AG09319 (cell line): ENCODE measurements at regions not wholly inside any gene's neighbourhood (a gene's known extent, or its start where the extent isn't known, plus 50 kb on each side); places are given as distances from the start of the nearest gene placed in this dataset.

Experiments
- DNase-seq: peaks from one replicate; pipeline ENCODE4 v3.0.0-alpha.2; 2010; ENCODE audit warnings: low read depth; ENCODE audit errors: extremely low read depth
- TF ChIP-seq, protein P1 (sequence below): IDR thresholded peaks from 2 replicates; pipeline ENCODE4 v1.5.1; 2011; ENCODE audit warnings: low read depth, mild to moderate bottlenecking, inconsistent platforms, low read length, moderate library complexity

DNA sequence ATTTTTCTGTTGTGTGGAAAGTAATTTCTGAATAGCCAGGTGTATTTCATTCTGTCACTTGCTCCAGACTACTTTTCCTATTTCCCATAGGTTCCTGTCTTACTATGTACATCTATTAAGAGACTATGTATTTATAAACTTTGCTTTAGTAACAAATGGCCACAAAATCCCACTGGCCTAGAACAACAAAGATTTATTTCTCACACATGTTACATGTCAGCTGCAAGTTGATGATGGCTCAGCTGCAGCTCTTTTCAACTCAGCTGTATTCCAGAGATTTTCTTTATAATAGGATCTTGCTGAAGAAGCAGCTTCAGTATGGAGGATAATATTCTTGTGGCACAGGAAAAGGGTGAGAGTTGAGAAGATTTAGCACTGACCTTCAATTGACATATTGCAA, 539.6 kb upstream of the LRRC4C start:
- TF ChIP-seq, protein P1, sequence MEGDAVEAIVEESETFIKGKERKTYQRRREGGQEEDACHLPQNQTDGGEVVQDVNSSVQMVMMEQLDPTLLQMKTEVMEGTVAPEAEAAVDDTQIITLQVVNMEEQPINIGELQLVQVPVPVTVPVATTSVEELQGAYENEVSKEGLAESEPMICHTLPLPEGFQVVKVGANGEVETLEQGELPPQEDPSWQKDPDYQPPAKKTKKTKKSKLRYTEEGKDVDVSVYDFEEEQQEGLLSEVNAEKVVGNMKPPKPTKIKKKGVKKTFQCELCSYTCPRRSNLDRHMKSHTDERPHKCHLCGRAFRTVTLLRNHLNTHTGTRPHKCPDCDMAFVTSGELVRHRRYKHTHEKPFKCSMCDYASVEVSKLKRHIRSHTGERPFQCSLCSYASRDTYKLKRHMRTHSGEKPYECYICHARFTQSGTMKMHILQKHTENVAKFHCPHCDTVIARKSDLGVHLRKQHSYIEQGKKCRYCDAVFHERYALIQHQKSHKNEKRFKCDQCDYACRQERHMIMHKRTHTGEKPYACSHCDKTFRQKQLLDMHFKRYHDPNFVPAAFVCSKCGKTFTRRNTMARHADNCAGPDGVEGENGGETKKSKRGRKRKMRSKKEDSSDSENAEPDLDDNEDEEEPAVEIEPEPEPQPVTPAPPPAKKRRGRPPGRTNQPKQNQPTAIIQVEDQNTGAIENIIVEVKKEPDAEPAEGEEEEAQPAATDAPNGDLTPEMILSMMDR: no peak

DNA sequence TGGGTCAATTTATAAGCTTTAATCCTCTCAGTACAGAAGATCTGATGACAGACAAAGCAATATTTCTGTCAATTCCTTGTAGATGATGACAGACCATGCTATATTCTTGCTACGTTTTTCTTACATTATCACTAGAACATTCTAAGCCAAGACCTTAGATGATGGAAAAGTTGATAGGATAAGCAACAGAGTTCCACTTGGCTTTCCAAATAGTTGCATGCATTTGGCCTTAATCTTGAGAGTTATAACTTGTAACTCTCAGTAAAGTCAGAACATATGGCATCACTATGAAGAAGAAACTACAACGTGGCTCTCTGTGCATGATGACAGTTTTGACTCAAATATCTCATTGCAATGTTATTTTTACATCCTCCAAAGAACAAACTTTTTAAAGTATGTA, 544.3 kb upstream of the LRRC4C start:
- TF ChIP-seq, protein P1: no peak
- no peak for DNase-seq

More for the DNA sequence above, 539.6 kb upstream of the LRRC4C start:
- DNase-seq: no peak

DNA sequence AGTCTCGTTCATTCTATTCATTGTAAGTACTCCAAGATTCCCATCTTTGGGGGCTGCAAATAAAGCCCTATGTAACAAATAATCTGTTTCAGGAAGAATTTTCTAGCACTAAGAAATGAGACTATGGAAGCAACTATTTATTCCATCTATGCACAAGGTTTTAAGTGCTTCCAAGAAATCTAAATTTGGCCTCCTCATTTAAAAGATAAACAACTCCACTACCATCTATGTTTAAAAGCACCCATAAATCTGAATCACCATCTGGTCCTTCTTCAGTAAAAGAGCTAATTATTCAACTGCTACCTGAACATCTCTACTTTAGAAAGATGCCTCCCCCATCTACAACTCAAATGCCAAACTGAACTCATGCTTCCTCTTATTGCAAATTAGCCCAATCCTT, 547.3 kb upstream of the LRRC4C start:
- no peak for DNase-seq
- TF ChIP-seq, protein P1: no peak

DNA sequence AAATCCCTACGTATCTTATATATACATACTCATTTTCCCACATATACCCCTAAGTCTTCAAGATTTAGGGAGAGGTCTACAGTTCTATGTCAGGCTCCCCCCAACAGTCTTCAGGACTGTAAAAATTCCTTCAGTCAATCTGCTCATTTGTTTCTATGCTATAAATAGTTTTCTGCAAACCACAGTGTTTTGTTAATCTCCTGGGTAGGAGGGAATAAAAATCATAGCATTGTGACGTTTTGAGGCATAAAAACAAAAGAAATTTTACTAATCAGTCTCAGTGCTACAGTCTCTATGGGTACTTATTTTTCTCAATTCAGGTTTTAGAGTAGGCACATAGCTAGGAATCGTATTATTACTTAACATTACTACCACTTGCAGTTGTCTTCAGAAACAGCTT, 552.8 kb upstream of the LRRC4C start:
- TF ChIP-seq, protein P1: no peak
- no peak for DNase-seq

DNA sequence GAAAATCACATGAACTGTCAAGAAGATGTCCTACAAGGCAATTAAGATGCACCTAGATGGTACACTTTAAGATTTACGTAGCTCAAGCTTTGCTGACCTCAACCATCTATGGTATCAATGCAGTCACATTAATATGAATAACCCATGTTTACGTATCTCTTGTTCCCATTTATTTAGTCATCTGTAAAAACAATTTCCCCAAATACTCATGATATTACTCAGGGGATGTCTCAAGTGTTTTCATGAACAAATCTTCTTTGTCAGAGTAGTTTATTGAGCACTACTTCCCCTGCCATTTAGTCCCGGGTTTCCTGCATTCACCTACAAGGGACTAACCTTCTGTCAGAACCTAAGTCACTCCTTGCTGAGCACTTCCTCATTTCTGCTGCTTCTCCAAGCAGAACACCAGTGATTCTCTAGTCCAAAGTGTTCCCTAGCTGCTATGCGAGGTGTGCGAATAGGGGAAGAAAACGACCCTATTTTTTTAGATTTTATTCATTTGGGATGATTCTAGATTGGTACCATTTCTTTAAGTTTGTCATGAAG, 554.3 kb upstream of the LRRC4C start:
- TF ChIP-seq, protein P1: no peak
- no peak for DNase-seq

DNA sequence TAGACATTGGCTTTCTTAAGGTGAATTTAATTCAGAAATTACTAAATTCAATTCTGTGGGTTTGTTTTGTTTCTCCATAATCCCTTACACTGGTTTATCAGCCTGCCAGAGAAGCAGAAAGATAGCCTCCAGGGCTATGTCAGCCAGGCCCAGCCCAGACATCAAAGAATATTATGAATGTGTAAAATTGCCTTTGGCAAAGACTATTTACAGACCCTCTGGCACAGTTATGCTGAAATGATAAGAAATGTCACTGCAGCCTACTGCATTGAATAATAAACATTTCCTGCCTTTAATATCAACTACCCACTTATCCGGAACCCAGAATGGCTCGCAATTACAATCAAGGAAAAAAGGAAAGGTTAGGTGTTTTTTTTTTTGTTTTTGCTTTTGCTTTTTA, 562.5 kb upstream of the LRRC4C start:
- DNase-seq: no peak
- TF ChIP-seq, protein P1: no peak

DNA sequence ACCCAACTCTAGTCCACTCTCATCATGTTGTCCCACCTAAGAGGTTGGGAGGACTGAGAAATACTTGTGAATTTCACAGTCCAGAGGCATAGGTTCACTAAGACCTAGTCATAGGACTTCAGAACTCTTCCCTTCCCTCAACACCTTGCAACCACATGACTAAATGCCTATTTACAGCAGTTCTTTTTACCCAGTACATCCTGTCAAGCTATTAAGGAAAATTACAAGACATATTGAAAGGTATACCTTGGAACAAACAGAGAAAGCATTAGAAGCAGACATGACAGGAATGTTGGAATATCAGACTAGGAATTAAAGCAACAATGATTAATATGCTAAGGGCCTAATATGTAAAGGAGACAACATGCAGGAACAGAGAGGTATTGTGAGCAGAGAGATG, 563.8 kb upstream of the LRRC4C start:
- no peak for DNase-seq
- TF ChIP-seq, protein P1: no peak
